ENCODE measurements at regions not wholly inside any gene's neighbourhood (a gene's known extent, or its start where the extent isn't known, plus 50 kb on each side); places are given as distances from the start of the nearest gene placed in this dataset.

DNA sequence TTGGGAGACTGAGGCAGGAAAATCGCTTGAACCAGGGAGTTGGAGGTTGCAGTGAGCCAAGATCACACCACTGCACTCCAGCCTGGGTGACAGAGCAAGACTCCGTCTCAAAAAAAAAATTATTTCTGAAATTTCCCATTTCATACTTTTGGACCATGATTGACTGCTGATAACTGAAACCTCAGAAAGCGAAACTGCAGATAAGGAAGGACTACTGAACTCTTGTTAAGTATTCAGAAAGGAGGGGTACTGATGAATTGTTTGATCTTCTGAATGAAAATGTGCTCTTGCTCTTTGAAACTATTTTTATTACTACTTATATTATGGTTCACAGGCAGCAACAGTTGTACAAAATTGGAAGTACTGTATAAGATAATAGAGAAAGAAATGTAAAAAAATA, 69.0 kb downstream of the HDGFL1 start:
- Histone ChIP-seq H4K8ac (ENCODE audit: low read depth in 2 of 2, low read length in 2 of 2) (no peak overlapping the region), H3K4me3 (ENCODE audit: insufficient read depth, low read depth, low read length) (no peak overlapping the region), H4K20me1 (ENCODE audit: insufficient read depth, low read length) (no peaks in the 10 kb centered on the region), H2AK5ac (ENCODE audit: low read depth, low read length) (no peak overlapping the region), H2BK20ac (ENCODE audit: low read depth, low read length) (no peak overlapping the region), H2BK120ac (ENCODE audit: low read depth, low read length) (no peak overlapping the region), H2BK5ac (ENCODE audit: low read depth, low read length, poor library complexity, severe bottlenecking) (no peak overlapping the region), H3K14ac (replicated peaks; ENCODE audit: low read depth, low read length) (no peak overlapping the region), H3K9me1 (ENCODE audit: insufficient read depth, low read length) (no peaks in the 10 kb centered on the region), H3K4me1 (ENCODE audit: control insufficient read depth, insufficient read depth, low read length) (0 out of 2 replicates have a peak, but pooled peaks cover 1% of the 10 kb centered on the region), H4K91ac (ENCODE audit: insufficient read depth, low read depth, low read length) (no peak overlapping the region), H3K27ac (ENCODE audit: insufficient read depth, low read length) (no peak overlapping the region), H3K36me3 (ENCODE audit: control insufficient read depth, insufficient read depth, low read length) (no peaks in the 10 kb centered on the region), H3K4me2 (ENCODE audit: low read depth, low read length) (no peak overlapping the region), H3K27me3 (ENCODE audit: control insufficient read depth, insufficient read depth, low read length) (no peaks in the 10 kb centered on the region), H3K18ac (ENCODE audit: low read depth, low read length) (no peak overlapping the region), H2AK9ac (replicated peaks; ENCODE audit: low read depth, low read length, poor library complexity) (no peak overlapping the region), H2BK15ac (ENCODE audit: low read depth, low read length) (no peak overlapping the region), H4K5ac (ENCODE audit: low read depth, low read length) (no peak overlapping the region), H3K9me3 (ENCODE audit: control insufficient read depth, insufficient read depth, low read length) (no peaks in the 10 kb centered on the region), H3K23ac (ENCODE audit: low read depth, low read length) (no peak overlapping the region), H2AFZ (replicated peaks; ENCODE audit: low read length, poor library complexity) (no peak overlapping the region), H3K79me1 (ENCODE audit: low read depth in 1 of 2, low read length in 2 of 2) (no peaks in the 10 kb centered on the region), H3K4ac (ENCODE audit: low read depth, low read length) (no peak overlapping the region), H3K9ac (ENCODE audit: low read depth, low read length) (no peak overlapping the region), H3K56ac (ENCODE audit: extremely low read depth, insufficient read depth, low read length) (no peak overlapping the region)
- CTCF ChIA-PET = no interaction called here
- POLR2A ChIA-PET (ENCODE audit: unreplicated experiment) = interaction anchor here (0.5 kb wide), 1 partner anchor 450 kb away, joined by 3 read pairs; no protein-coding TSS in a partner anchor
- WGBS, 2 experiments (ENCODE audit: extremely low coverage in 2 of 2, insufficient read length in 1 of 2) = no CpG with 5 or more reads among the region's 3 CpGs
- TF ChIP-seq RFX5 (IDR thresholded peaks at IDR 0.05; ENCODE audit: low read depth, low read length) (no peak), SMC3 (IDR thresholded peaks at IDR 0.05; ENCODE audit: low read depth, low read length) (no peak), CEBPB (IDR thresholded peaks at IDR 0.05; ENCODE audit: low read depth, low read length) (no peak), MAFK (IDR thresholded peaks at IDR 0.05; ENCODE audit: low read depth, low read length) (no peak), POLR2A (IDR thresholded peaks at IDR 0.05; ENCODE audit: low read depth, low read length) (no peak)
- TF ChIP-seq, protein P1, sequence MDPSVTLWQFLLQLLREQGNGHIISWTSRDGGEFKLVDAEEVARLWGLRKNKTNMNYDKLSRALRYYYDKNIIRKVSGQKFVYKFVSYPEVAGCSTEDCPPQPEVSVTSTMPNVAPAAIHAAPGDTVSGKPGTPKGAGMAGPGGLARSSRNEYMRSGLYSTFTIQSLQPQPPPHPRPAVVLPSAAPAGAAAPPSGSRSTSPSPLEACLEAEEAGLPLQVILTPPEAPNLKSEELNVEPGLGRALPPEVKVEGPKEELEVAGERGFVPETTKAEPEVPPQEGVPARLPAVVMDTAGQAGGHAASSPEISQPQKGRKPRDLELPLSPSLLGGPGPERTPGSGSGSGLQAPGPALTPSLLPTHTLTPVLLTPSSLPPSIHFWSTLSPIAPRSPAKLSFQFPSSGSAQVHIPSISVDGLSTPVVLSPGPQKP (IDR thresholded peaks at IDR 0.05; ENCODE audit: borderline replicate concordance, low read depth, low read length) = no peak
- ATAC-seq (ENCODE audit: low read depth) = no peak
- no TSS peak for BruUV-seq (replicated peaks)
- DNase-seq = no peak
- dilution Hi-C loops (cut with HindIII; ENCODE audit: low sequenced_read_pairs, unreplicated experiment) (no loop called here), intact Hi-C loops (cut with micrococcal nuclease) (no loop called here), in situ Hi-C loops (cut with MboI; ENCODE audit: low sequenced_read_pairs) (no loop called here)
